ENCODE measurements at regions not wholly inside any gene's neighbourhood (a gene's known extent, or its start where the extent isn't known, plus 50 kb on each side); places are given as distances from the start of the nearest gene placed in this dataset.

DNA sequence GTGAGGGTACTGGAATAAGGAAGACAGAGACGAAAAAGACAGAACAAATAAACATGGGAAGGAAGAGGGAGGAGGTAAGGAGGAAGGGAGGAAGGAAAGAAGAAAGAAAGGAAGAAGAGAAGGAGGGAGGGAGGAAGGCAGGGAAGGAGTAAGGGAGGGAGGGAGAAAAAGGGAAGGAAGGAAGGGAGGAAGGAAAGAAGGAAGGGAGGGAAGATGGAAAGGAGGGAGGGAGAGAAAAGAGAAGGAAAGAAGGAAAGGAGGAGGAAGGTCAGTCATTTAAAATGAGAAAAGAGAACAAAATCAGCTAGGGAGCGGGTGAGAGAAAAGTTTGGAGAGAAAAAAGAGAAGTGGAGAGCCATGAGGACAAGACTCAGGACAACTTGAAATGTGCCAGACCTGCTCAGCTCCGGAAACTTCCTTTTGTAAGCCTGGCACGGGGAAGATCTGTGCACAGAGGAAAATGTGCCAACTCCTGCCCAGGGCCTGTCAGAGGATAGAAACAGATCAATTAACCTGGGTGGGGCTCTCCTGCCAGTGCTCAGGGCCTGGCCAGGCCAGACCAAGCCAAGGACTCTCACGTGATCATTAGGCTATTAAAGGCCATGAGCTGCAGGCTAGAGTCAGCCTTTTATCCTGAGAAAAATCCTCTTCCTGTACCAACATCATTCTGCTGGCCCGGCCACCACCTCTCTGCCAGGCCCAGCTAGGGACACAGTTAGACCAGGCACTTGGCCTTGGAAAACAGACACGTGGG, 50.1 kb upstream of the BCL6 start:
- DNase-seq (ENCODE audit: low read depth): no peak
- CTCF ChIA-PET: no interaction called here
- H3K27me3 ChIP-seq (ENCODE audit: control insufficient read depth, insufficient read depth, low read length): peaks cover 3% of the 10 kb centered on the region
- TF ChIP-seq, protein P1, sequence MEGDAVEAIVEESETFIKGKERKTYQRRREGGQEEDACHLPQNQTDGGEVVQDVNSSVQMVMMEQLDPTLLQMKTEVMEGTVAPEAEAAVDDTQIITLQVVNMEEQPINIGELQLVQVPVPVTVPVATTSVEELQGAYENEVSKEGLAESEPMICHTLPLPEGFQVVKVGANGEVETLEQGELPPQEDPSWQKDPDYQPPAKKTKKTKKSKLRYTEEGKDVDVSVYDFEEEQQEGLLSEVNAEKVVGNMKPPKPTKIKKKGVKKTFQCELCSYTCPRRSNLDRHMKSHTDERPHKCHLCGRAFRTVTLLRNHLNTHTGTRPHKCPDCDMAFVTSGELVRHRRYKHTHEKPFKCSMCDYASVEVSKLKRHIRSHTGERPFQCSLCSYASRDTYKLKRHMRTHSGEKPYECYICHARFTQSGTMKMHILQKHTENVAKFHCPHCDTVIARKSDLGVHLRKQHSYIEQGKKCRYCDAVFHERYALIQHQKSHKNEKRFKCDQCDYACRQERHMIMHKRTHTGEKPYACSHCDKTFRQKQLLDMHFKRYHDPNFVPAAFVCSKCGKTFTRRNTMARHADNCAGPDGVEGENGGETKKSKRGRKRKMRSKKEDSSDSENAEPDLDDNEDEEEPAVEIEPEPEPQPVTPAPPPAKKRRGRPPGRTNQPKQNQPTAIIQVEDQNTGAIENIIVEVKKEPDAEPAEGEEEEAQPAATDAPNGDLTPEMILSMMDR (IDR thresholded peaks at IDR 0.05; ENCODE audit: insufficient read depth, low read depth, low read length): no peak
- POLR2A ChIA-PET: no interaction called here
- H3K4me3 ChIP-seq (ENCODE audit: low read depth, low read length): no peak overlapping the region
- H3K36me3 ChIP-seq (ENCODE audit: control insufficient read depth, insufficient read depth, low read length): no peaks in the 10 kb centered on the region

DNA sequence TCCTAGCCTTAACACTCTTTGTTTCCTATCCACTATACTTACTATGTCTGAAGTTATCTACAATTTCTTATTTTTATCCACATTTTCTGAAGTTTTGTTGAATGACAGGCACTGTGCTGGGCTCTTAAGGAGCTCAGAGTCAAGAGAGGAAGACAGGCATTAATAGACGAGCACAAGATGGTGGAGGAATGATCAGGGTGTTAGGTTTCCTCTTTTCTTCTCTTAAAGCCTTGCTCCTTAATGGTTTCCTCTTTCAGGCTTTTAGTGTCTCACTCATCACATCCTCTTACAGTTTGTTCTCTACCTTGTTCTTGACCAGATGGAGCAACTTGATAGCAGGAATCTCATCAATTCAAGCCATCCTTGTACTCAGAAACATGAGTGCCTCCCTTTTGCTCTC, 52.9 kb upstream of the BCL6 start:
- ChIA-PET CTCF (no interaction called here), POLR2A (no interaction called here)
- TF ChIP-seq, protein P1 (IDR thresholded peaks at IDR 0.05; ENCODE audit: insufficient read depth, low read depth, low read length): no peak

DNA sequence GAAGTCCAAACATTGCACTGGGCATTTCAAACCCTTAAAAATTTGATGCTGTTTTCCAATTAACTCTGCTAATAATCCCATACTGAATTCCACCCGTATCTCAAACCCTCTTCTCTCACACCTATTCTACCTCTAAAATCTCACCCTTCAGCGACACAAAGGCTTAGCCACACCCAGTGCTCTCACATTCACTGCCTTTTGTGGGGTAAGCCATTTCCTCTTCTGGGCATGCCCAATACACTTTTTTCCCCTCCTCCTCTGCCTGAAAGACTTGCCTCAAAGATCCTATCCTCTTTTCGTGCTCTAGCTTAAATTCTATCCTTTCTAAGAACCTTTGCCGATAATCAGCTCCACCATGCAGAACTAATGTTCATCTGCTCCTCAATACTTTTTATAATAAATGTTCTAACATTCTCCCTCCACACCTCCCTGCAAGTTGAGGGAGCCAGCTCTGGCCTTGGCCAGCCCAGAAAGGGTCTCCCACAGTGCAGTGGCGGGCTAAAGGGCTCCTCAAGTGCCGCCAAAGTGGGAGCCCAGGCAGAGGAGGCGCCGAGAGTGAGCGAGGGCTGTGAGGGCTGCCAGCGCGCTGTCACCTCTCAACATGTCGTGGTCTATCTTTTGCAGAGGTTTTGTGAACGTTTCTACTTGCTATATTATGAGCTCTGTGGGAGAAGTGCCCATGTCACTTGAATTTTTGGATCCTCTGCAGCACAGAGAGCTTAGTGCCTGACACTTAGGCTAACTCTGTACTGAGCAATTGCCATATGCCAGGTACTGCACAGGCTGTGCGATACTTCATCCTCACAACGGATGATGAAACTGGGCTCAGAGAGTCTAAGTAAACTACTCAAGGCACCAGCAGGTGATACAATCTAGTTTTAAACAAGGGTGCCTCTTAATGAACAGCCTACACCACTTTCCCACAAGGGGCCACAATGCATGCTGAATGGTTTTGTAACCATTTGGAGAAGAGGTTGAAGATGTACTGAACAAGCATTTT, 53.6 kb upstream of the BCL6 start:
- no peak for DNase-seq (ENCODE audit: low read depth)
- TF ChIP-seq, protein P1 (IDR thresholded peaks at IDR 0.05; ENCODE audit: insufficient read depth, low read depth, low read length): no peak
- ChIA-PET POLR2A (no interaction called here), CTCF (no interaction called here)
- H3K27me3 ChIP-seq (ENCODE audit: control insufficient read depth, insufficient read depth, low read length): peaks cover 3% of the 10 kb centered on the region
- H3K4me3 ChIP-seq (ENCODE audit: low read depth, low read length): no peak overlapping the region
- no peaks in the 10 kb centered on the region for H3K36me3 ChIP-seq (ENCODE audit: control insufficient read depth, insufficient read depth, low read length)

More for the DNA sequence above, 52.9 kb upstream of the BCL6 start:
- Histone ChIP-seq H3K27me3 (ENCODE audit: control insufficient read depth, insufficient read depth, low read length) (peaks cover 3% of the 10 kb centered on the region), H3K4me3 (ENCODE audit: low read depth, low read length) (no peak overlapping the region), H3K36me3 (ENCODE audit: control insufficient read depth, insufficient read depth, low read length) (no peaks in the 10 kb centered on the region)
- DNase-seq (ENCODE audit: low read depth): no peak

DNA sequence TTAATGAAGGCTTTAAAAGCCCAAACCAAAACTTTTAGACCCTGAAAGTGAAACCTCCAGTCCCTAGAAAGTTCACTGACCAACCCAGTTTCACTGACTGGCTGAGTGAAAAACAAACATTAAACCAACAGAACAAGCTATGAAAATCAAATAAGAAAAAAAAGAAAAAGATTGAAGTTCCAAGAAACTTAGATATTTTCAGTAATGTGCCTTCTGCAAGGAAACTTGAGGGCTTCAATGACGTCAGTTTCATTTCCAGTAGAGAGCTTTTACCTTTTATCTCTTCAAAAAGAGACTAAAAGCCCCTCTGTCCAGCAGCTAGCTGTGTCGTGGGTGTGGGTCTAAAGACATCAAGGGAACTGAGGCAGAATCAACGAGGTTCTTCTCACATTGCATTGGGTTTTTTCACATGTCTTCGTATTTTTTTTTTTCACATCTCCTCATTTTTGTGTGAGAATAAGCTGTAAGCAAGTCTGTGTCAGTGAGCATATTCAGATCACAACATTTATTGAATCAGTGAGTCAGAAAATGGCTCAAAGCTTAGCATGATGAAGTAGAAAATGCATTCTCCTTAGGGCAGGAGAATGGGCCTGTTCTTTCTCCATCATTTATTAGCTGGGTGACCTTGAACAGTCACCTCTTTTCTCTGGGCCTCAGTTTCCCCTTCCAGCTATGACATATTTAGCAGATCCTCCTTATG, 54.8 kb upstream of the BCL6 start:
- no peaks in the 10 kb centered on the region for H3K36me3 ChIP-seq (ENCODE audit: control insufficient read depth, insufficient read depth, low read length)
- ChIA-PET POLR2A (interaction anchor here (0.6 kb wide), 2 partner anchors 16 to 154 kb away, joined by 3 to 4 read pairs; no protein-coding TSS in a partner anchor), CTCF (no interaction called here)
- peaks cover 3% of the 10 kb centered on the region for H3K27me3 ChIP-seq (ENCODE audit: control insufficient read depth, insufficient read depth, low read length)
- DNase-seq (ENCODE audit: low read depth): no peak
- TF ChIP-seq, protein P1 (IDR thresholded peaks at IDR 0.05; ENCODE audit: insufficient read depth, low read depth, low read length): no peak
- no peak overlapping the region for H3K4me3 ChIP-seq (ENCODE audit: low read depth, low read length)

Measured in BJ (cell line).